Inferior parietal cortex (tissue), 1 donor: ENCODE measurements at regions not wholly inside any gene's neighbourhood (a gene's known extent, or its start where the extent isn't known, plus 50 kb on each side); places are given as distances from the start of the nearest gene placed in this dataset.
"Not testable (repeated sequence)": the region's sequence is repeated elsewhere in the genome, so short reads cannot be mapped to it uniquely, and the experiment has no call there.

Experiments
- DNase-seq: peaks from one replicate; pipeline ENCODE4 v3.0.0-alpha.2; 2016; ENCODE audit errors: extremely low spot score

DNA sequence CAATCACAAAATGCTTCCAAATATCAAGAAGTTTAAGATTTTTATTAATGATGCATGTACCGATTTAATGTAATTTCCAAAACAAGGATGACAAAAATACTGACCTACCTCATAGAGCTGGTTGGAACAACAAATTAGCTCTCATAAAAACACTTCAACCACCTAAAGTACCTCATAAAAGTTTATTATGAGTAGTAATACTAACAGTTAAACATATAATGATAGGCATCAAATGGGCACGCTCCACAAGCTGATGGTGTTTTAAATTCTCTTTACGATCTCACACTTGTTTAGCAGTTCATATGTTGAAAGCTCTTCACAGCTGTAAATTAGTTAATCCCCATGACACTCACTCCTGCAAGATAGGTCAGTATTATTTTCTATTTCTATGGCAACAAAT lies 150.0 kb upstream of the KIF2A start:
- no peak for DNase-seq

DNA sequence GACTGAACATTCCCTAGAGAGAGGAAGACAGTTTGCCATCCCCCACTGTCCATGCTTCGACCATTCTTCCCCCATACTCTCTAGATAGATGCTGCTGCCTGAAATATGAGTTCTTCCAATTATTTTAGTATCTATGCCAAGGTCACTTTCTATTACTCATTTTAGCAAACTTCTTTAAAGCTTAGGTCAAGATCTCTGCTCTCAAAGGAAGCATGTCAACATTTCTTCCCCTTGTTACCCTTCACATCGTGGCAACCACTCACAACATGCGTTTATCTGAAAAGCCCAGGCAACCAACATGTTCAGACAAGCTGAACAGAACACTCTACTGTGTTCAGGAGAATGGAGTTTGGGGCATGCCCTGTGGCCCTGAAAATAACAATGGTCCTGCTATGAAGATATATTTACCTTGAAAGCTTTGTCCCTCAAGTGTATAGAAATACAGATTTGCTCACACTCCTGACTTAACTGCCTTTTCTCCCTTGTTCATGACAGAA lies 138.4 kb upstream of the KIF2A start:
- no peak for DNase-seq

DNA sequence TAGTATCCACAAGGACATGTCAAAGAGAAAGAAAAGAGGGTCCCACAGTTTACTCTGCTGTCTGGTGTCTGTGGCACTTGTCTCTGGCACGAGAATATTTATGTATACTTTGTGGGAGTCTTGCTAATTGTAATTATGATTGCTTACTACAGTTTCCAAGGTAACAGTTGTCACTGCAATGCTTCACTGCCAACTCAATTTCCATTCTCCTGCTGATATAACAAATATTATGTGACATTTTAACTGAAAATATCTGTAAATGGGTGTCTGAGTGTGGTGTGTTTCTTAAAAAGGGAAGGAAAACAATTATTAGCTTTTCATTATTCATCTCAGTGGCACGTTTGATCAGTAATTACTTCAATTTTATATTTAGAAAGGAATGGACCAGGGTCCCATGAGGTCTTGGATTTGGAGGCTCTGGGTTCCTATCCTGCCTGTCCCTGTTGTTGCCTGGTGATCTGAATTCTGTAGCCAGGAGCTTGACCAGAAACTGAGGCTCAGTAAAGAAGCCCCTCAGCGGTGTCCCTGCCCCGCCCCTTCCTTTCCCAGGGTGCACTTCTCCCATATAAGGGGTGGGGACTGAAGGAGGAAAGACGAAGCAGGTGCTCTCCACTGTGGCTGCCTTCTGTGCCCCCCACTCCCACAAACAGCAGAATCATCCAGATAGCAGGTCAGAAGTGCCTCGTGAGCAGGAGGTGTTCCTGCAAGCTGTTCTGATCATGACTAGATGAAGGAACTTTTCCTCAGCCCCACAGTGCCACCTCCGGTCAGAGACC lies 137.3 kb upstream of the KIF2A start:
- DNase-seq, result no peak

DNA sequence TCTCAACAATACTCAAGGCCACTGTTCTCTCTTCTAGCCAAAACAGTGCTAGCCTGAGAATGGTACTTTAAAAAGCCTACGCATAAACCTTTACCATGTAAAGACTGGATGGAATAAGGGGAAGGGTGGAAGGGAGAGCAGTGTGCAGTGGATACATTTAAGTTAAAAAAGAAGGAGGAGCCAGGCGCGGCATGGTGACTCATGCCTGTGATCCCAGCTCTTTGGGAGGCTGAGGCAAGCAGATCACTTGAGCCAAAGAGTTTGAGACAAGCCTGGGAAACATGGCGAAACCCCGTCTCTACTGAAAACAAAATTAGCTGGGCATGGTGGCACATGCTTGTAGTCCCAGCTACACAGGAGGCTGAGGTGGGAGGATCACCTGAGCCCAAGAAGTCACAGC lies 127.7 kb upstream of the KIF2A start:
- no peak for DNase-seq

DNA sequence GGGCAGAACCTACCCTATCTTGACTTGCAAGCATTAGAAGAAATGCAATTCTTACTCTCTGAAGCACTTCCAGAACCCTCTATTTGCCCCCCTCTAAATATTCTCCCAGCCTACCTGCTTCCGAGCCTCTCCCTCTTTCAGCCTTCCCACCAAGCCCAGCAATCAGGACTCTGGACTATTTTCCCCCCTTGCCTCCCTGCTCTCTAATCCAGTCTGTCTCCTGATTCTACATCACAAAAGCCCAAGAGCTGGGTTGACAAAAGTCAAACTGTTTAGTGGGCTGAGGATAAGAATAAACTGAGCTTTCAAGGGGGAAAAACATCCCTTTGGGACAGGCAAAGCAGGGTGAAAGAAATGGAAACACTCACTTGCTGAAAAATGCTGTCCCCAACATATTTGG lies 123.2 kb upstream of the KIF2A start:
- no peak for DNase-seq

GRCh38 chr5:62183727-62184126 lies 122.3 kb upstream of the KIF2A start:
- no peak for DNase-seq

GRCh38 chr5:62184444-62184843 lies 121.6 kb upstream of the KIF2A start:
- DNase-seq, result no peak

DNA sequence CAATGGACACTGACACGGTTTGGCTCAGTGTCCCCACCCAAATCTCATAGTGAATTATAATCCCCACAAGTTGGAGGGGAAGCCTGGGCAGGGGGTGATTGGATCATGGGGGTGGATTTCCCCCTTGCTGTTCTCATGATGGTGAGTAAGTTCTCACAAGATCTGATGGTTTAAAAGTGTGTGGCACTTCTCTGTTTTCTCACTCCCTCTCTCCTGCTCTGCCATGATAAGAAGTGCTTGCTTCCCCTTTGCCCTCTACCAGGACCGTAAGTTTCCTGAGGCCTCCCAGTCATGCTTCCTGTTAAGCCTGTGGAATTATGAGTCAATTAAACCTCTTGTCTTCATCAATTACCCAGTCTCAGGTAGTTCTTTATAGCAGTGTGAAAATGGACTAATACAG lies 115.8 kb upstream of the KIF2A start:
- no peak for DNase-seq

DNA sequence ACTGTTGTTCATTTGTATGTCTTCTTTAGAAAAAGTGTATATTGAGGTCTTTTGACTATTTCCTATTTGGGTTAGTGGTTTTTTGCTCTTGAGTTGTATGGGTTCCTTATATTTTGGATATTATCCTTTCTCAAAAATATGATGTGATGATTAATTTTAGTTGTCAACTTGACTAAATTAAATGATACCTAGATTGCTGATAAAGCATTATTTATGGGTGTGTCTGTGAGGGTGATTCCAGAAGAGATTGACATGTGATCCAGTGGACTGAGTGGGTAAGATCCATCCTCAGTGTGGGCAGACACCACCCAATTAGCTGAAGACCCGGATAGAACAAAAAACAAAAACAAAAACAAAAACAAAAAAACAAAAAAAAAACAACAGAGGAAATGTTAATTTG lies 115.1 kb upstream of the KIF2A start:
- no peak for DNase-seq

GRCh38 chr5:62192958-62193357 lies 113.0 kb upstream of the KIF2A start:
- DNase-seq, result no peak

- DNase-seq, result not testable (repeated sequence)
Observed at GRCh38 chr5:62196532-62196931, 109.5 kb upstream of the KIF2A start.

- DNase-seq, result no peak
Observed at GRCh38 chr5:62197697-62198096, 108.3 kb upstream of the KIF2A start.

DNA sequence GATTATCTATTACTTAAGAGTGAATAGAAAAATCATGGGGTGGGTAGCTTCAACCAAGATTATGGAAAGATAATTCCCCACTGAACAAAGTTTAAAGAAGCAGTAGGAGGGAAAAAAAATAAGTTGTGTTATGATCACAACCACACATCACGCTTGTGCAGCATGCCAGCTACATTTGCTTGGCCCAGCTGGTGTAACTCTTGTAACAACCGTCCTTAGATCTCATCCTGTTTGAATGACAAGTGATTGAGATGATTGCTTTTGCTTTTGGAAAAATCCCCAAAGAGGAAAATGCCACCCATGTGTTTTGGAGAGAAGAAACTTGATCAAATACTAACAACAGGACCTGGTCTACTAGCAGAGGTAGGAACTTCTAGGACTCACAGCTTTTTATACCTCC lies 107.6 kb upstream of the KIF2A start:
- DNase-seq, result no peak

GRCh38 chr5:62199792-62200716 lies 106.0 kb upstream of the KIF2A start:
- no peak for DNase-seq

- no peak for DNase-seq
Observed at GRCh38 chr5:62206150-62206829, 99.7 kb upstream of the KIF2A start.

DNA sequence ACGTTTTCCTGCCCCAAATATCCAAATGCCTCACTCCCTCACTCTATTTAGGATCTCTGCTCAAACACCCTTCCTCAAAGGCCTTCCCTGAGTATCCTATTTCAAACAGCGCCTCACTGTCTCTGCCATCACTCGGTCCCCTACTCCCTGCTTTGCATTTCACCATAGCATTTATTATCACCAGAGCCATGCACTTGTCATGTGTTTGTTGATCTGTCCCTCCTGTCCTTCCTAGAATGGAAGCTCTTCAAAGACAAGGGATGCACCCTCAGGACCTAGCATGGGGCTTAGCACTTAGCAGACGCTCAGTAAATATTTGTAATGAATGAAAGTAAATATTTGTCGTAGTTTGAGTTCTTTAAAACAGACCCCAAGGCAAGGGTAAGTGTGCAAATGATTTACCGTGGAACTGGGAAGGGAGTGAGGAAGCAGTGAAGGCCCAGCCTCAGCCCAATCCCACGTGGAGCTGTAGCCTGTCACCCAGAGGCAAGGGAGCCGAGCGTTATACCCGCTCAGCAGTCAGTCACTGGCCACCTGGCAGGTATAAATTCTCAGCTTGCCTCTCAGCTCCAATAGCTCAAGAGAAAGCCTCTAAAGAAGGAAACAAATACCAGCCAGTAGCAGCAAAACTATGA lies 97.7 kb upstream of the KIF2A start:
- no peak for DNase-seq

- DNase-seq, result no peak
Observed at GRCh38 chr5:62211405-62211804, 94.6 kb upstream of the KIF2A start.

- no peak for DNase-seq
Observed at GRCh38 chr5:62212648-62213047, 93.4 kb upstream of the KIF2A start.

DNA sequence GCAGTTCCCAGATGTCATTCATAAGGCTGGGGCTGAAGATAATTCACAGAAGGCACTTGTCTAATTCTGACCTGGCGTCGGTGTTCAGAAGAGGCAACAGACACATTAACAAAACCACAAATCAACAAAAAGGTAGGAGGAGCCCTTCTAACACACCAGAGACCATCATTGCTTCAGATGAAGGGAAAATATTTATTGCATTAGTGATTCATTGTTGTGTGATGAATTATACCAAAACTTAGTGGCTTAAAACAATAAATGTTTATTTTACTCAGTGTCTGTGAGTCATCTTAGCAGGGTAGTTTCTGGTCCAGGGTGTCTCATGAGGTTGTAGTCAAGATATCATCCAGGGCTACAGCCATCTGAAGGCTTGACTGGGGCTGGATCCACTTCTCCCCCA lies 91.3 kb upstream of the KIF2A start:
- DNase-seq, result no peak

- not testable (repeated sequence) for DNase-seq
Observed at GRCh38 chr5:62216603-62217002, 89.4 kb upstream of the KIF2A start.

GRCh38 chr5:62217095-62217494 lies 88.9 kb upstream of the KIF2A start:
- DNase-seq, result not testable (repeated sequence)

- DNase-seq, result not testable (repeated sequence)
Observed at GRCh38 chr5:62218860-62219259, 87.1 kb upstream of the KIF2A start.
